Fibroblast of gingiva (primary cell): ENCODE measurements at regions not wholly inside any gene's neighbourhood (a gene's known extent, or its start where the extent isn't known, plus 50 kb on each side); places are given as distances from the start of the nearest gene placed in this dataset.

Experiments
- DNase-seq: peaks from one replicate; pipeline ENCODE4 v3.0.0-alpha.2; 2011; ENCODE audit warnings: low read depth

- no peak for DNase-seq
Observed at GRCh38 chr1:87274851-87275250, 53.8 kb upstream of the LMO4 start.

GRCh38 chr1:87278825-87279535 is 49.7 kb upstream of the LMO4 start:
- DNase-seq: no peak
